WTC11 (cell line): ENCODE measurements at regions not wholly inside any gene's neighbourhood (a gene's known extent, or its start where the extent isn't known, plus 50 kb on each side); places are given as distances from the start of the nearest gene placed in this dataset.

ENCODE experiments used
- ATAC-seq: fragments of 200-7000 bp; cut with Tn5 transposase; 2 replicates; pipeline ENCODE4 v1.10.0; 2021; ENCODE audit warnings: mild to moderate bottlenecking, moderate library complexity
- CTCF ChIA-PET: fragments of 300-600 bp; sonication (Branson Sonifier 250); formaldehyde crosslinking; loops from one replicate; lab custom pipeline; 2021; ENCODE audit warnings: antibody characterized with exemption; lab: Charles Lee
- POLR2A ChIA-PET: fragments of 350-600 bp; sonication (Branson Sonifier 250); formaldehyde crosslinking; loops from one replicate; lab custom pipeline; 2021; ENCODE audit warnings: antibody characterized with exemption; lab: Charles Lee
- DNase-seq: peaks from one replicate; pipeline ENCODE4 v3.0.0; 2021; ENCODE audit warnings: low spot score
- H3K27ac Mint-ChIP-seq: 2 replicates; pipeline ENCODE4 v1.8.0; 2021; ENCODE audit warnings: mixed read lengths
- H3K27me3 Mint-ChIP-seq: 2 replicates; pipeline ENCODE4 v1.8.0; 2021; ENCODE audit warnings: low read depth, mild to moderate bottlenecking, moderate library complexity, mixed read lengths
- H3K36me3 Mint-ChIP-seq: 2 replicates; pipeline ENCODE4 v1.8.0; 2021; ENCODE audit warnings: mixed read lengths
- H3K4me1 Mint-ChIP-seq: 2 replicates; pipeline ENCODE4 v1.8.0; 2022; ENCODE audit warnings: mixed read lengths
- H3K4me3 Mint-ChIP-seq: 2 replicates; pipeline ENCODE4 v1.8.0; 2021; ENCODE audit warnings: mild to moderate bottlenecking, moderate library complexity, mixed read lengths
- H3K9me3 Mint-ChIP-seq: 2 replicates; pipeline ENCODE4 v1.8.0; 2021; ENCODE audit warnings: mixed read lengths
- FOXJ3 ChIP-seq: sonication (generic); formaldehyde crosslinking; IDR thresholded peaks from 2 replicates; pipeline ENCODE4 v1.9.0; 2021; ENCODE audit warnings: missing genetic modification reagents, mild to moderate bottlenecking, borderline replicate concordance
- GABPB1 ChIP-seq: sonication (generic); formaldehyde crosslinking; IDR thresholded peaks from 2 replicates; pipeline ENCODE4 v1.8.1; 2023; ENCODE audit warnings: mild to moderate bottlenecking, missing genetic modification reagents
- RELA ChIP-seq: sonication (generic); formaldehyde crosslinking; IDR thresholded peaks from 2 replicates; pipeline ENCODE4 v1.8.1; 2022; ENCODE audit warnings: missing genetic modification reagents, mild to moderate bottlenecking, borderline replicate concordance
- TCF7 ChIP-seq: sonication (generic); formaldehyde crosslinking; IDR thresholded peaks from 2 replicates; pipeline ENCODE4 v1.8.0; 2022; ENCODE audit warnings: mild to moderate bottlenecking, low read depth, missing genetic modification reagents, moderate library complexity
- ZNF263 ChIP-seq: sonication (generic); formaldehyde crosslinking; IDR thresholded peaks from 2 replicates; pipeline ENCODE4 v1.8.1; 2022; ENCODE audit warnings: low read depth, mild to moderate bottlenecking, moderate library complexity, missing genetic modification reagents
- ZNF416 ChIP-seq: fragments of 250-450 bp; sonication (Bioruptor Pico); IDR thresholded peaks from 2 replicates; pipeline ENCODE4 v1.9.0; 2021; ENCODE audit warnings: mild to moderate bottlenecking, inconsistent platforms
- TF ChIP-seq, protein P1 (sequence below): sonication (generic); formaldehyde crosslinking; IDR thresholded peaks from 2 replicates; pipeline ENCODE4 v1.8.0; 2022; ENCODE audit warnings: mild to moderate bottlenecking, missing genetic modification reagents
- TF ChIP-seq, protein P2 (sequence below): sonication (generic); formaldehyde crosslinking; IDR thresholded peaks from 2 replicates; pipeline ENCODE4 v1.8.1; 2022; ENCODE audit warnings: mild to moderate bottlenecking, moderate library complexity, missing genetic modification reagents
- TF ChIP-seq, protein P3 (sequence below): fragments of 250-450 bp; sonication (Bioruptor Pico); IDR thresholded peaks from 2 replicates; pipeline ENCODE4 v1.9.0; 2021; ENCODE audit warnings: mild to moderate bottlenecking
- TF ChIP-seq, protein P4 (sequence below): sonication (generic); formaldehyde crosslinking; IDR thresholded peaks from 2 replicates; pipeline ENCODE4 v1.8.0; 2022; ENCODE audit warnings: missing genetic modification reagents
- TF ChIP-seq, protein P5 (sequence below): sonication (generic); formaldehyde crosslinking; IDR thresholded peaks from 2 replicates; pipeline ENCODE4 v1.8.1; 2023; ENCODE audit warnings: mild to moderate bottlenecking, missing genetic modification reagents, borderline replicate concordance
- TF ChIP-seq, protein P6 (sequence below): fragments of 250-450 bp; sonication (Bioruptor Pico); IDR thresholded peaks from 2 replicates; pipeline ENCODE4 v1.9.0; 2021; ENCODE audit warnings: moderate library complexity, mild to moderate bottlenecking, inconsistent platforms, borderline replicate concordance
- TF ChIP-seq, protein P7 (sequence below): fragments of 250-450 bp; sonication (Bioruptor Pico); IDR thresholded peaks from 2 replicates; pipeline ENCODE4 v1.8.0; 2021; ENCODE audit warnings: mild to moderate bottlenecking
- TF ChIP-seq, protein P8 (sequence below): sonication (generic); formaldehyde crosslinking; IDR thresholded peaks from 2 replicates; pipeline ENCODE4 v1.8.0; 2023; ENCODE audit warnings: missing genetic modification reagents, mild to moderate bottlenecking, borderline replicate concordance

DNA sequence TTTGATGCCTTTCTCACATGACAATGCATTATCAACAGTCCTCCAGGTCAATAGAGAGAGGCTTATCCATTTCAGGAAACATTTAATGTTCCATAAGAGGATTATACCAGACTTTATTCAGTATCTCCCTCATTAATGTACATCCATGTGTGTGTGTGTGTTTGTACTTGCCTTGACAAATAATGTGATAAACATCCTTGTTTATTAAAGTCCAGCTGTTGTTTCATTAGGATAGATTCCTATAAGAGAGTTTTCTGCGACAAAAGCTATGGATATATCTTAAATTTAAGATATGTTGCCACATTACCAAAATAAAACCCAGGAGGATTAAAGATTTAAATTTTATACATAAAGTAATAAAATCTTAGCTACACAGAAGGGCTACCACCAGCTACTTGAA is 492.6 kb downstream of the TOX3 start (continued):
- TF ChIP-seq, protein P1, sequence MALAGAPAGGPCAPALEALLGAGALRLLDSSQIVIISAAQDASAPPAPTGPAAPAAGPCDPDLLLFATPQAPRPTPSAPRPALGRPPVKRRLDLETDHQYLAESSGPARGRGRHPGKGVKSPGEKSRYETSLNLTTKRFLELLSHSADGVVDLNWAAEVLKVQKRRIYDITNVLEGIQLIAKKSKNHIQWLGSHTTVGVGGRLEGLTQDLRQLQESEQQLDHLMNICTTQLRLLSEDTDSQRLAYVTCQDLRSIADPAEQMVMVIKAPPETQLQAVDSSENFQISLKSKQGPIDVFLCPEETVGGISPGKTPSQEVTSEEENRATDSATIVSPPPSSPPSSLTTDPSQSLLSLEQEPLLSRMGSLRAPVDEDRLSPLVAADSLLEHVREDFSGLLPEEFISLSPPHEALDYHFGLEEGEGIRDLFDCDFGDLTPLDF (CRISPR knock-in tag) = no peak

DNA sequence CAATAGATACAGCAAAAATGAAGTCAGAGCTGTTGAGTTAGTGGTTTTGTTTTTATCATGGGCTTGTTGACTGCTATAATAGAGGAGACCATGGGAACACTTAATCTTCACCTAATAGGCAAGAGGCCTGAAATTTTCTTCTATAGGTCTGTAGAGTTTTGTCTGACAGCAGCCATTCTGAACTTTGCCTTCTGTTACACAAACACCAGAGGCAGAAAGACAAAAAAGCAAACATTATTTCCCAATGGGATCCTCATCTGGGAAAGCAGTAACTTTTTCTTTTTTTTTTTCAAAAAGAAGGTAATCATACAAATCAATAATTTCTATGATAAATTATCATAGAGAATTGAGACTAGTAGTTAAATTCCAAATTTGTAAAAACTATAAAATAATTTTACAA is 494.1 kb downstream of the TOX3 start:
- H3K27me3 Mint-ChIP-seq = no peaks in the 10 kb centered on the region; the same call in 1 of the 2 replicates
- H3K36me3 Mint-ChIP-seq = no peaks in the 10 kb centered on the region
- H3K4me1 Mint-ChIP-seq = 0 out of 2 replicates have a peak, but pooled peaks cover 2% of the 10 kb centered on the region
- H3K27ac Mint-ChIP-seq = no peak overlapping the region
- DNase-seq (no peak), ATAC-seq (no peak)
- POLR2A ChIA-PET = no interaction called here
- H3K4me3 Mint-ChIP-seq = no peak overlapping the region
- CTCF ChIA-PET = no interaction called here
- H3K9me3 Mint-ChIP-seq = peaks cover 8% of the 10 kb centered on the region
- TF ChIP-seq FOXJ3 (CRISPR knock-in tag) (no peak), GABPB1 (CRISPR knock-in tag) (no peak), ZNF416 (CRISPR knock-in tag) (no peak), ZNF263 (CRISPR knock-in tag) (no peak), TCF7 (no peak), RELA (CRISPR knock-in tag) (no peak)
- TF ChIP-seq, protein P2, sequence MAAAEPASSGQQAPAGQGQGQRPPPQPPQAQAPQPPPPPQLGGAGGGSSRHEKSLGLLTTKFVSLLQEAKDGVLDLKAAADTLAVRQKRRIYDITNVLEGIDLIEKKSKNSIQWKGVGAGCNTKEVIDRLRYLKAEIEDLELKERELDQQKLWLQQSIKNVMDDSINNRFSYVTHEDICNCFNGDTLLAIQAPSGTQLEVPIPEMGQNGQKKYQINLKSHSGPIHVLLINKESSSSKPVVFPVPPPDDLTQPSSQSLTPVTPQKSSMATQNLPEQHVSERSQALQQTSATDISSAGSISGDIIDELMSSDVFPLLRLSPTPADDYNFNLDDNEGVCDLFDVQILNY (CRISPR knock-in tag) = no peak
- TF ChIP-seq, protein P3, sequence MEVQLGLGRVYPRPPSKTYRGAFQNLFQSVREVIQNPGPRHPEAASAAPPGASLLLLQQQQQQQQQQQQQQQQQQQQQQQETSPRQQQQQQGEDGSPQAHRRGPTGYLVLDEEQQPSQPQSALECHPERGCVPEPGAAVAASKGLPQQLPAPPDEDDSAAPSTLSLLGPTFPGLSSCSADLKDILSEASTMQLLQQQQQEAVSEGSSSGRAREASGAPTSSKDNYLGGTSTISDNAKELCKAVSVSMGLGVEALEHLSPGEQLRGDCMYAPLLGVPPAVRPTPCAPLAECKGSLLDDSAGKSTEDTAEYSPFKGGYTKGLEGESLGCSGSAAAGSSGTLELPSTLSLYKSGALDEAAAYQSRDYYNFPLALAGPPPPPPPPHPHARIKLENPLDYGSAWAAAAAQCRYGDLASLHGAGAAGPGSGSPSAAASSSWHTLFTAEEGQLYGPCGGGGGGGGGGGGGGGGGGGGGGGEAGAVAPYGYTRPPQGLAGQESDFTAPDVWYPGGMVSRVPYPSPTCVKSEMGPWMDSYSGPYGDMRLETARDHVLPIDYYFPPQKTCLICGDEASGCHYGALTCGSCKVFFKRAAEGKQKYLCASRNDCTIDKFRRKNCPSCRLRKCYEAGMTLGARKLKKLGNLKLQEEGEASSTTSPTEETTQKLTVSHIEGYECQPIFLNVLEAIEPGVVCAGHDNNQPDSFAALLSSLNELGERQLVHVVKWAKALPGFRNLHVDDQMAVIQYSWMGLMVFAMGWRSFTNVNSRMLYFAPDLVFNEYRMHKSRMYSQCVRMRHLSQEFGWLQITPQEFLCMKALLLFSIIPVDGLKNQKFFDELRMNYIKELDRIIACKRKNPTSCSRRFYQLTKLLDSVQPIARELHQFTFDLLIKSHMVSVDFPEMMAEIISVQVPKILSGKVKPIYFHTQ (CRISPR knock-in tag) = no peak
- TF ChIP-seq, protein P4, sequence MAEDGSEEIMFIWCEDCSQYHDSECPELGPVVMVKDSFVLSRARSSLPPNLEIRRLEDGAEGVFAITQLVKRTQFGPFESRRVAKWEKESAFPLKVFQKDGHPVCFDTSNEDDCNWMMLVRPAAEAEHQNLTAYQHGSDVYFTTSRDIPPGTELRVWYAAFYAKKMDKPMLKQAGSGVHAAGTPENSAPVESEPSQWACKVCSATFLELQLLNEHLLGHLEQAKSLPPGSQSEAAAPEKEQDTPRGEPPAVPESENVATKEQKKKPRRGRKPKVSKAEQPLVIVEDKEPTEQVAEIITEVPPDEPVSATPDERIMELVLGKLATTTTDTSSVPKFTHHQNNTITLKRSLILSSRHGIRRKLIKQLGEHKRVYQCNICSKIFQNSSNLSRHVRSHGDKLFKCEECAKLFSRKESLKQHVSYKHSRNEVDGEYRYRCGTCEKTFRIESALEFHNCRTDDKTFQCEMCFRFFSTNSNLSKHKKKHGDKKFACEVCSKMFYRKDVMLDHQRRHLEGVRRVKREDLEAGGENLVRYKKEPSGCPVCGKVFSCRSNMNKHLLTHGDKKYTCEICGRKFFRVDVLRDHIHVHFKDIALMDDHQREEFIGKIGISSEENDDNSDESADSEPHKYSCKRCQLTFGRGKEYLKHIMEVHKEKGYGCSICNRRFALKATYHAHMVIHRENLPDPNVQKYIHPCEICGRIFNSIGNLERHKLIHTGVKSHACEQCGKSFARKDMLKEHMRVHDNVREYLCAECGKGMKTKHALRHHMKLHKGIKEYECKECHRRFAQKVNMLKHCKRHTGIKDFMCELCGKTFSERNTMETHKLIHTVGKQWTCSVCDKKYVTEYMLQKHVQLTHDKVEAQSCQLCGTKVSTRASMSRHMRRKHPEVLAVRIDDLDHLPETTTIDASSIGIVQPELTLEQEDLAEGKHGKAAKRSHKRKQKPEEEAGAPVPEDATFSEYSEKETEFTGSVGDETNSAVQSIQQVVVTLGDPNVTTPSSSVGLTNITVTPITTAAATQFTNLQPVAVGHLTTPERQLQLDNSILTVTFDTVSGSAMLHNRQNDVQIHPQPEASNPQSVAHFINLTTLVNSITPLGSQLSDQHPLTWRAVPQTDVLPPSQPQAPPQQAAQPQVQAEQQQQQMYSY (CRISPR knock-in tag) = no peak
- TF ChIP-seq, protein P5, sequence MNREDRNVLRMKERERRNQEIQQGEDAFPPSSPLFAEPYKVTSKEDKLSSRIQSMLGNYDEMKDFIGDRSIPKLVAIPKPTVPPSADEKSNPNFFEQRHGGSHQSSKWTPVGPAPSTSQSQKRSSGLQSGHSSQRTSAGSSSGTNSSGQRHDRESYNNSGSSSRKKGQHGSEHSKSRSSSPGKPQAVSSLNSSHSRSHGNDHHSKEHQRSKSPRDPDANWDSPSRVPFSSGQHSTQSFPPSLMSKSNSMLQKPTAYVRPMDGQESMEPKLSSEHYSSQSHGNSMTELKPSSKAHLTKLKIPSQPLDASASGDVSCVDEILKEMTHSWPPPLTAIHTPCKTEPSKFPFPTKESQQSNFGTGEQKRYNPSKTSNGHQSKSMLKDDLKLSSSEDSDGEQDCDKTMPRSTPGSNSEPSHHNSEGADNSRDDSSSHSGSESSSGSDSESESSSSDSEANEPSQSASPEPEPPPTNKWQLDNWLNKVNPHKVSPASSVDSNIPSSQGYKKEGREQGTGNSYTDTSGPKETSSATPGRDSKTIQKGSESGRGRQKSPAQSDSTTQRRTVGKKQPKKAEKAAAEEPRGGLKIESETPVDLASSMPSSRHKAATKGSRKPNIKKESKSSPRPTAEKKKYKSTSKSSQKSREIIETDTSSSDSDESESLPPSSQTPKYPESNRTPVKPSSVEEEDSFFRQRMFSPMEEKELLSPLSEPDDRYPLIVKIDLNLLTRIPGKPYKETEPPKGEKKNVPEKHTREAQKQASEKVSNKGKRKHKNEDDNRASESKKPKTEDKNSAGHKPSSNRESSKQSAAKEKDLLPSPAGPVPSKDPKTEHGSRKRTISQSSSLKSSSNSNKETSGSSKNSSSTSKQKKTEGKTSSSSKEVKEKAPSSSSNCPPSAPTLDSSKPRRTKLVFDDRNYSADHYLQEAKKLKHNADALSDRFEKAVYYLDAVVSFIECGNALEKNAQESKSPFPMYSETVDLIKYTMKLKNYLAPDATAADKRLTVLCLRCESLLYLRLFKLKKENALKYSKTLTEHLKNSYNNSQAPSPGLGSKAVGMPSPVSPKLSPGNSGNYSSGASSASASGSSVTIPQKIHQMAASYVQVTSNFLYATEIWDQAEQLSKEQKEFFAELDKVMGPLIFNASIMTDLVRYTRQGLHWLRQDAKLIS = no peak
- TF ChIP-seq, protein P6, sequence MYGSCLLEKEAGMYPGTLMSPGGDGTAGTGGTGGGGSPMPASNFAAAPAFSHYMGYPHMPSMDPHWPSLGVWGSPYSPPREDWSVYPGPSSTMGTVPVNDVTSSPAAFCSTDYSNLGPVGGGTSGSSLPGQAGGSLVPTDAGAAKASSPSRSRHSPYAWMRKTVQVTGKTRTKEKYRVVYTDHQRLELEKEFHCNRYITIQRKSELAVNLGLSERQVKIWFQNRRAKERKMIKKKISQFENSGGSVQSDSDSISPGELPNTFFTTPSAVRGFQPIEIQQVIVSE (CRISPR knock-in tag) = no peak
- TF ChIP-seq, protein P7, sequence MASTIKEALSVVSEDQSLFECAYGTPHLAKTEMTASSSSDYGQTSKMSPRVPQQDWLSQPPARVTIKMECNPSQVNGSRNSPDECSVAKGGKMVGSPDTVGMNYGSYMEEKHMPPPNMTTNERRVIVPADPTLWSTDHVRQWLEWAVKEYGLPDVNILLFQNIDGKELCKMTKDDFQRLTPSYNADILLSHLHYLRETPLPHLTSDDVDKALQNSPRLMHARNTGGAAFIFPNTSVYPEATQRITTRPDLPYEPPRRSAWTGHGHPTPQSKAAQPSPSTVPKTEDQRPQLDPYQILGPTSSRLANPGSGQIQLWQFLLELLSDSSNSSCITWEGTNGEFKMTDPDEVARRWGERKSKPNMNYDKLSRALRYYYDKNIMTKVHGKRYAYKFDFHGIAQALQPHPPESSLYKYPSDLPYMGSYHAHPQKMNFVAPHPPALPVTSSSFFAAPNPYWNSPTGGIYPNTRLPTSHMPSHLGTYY (CRISPR knock-in tag) = no peak
- TF ChIP-seq, protein P8, sequence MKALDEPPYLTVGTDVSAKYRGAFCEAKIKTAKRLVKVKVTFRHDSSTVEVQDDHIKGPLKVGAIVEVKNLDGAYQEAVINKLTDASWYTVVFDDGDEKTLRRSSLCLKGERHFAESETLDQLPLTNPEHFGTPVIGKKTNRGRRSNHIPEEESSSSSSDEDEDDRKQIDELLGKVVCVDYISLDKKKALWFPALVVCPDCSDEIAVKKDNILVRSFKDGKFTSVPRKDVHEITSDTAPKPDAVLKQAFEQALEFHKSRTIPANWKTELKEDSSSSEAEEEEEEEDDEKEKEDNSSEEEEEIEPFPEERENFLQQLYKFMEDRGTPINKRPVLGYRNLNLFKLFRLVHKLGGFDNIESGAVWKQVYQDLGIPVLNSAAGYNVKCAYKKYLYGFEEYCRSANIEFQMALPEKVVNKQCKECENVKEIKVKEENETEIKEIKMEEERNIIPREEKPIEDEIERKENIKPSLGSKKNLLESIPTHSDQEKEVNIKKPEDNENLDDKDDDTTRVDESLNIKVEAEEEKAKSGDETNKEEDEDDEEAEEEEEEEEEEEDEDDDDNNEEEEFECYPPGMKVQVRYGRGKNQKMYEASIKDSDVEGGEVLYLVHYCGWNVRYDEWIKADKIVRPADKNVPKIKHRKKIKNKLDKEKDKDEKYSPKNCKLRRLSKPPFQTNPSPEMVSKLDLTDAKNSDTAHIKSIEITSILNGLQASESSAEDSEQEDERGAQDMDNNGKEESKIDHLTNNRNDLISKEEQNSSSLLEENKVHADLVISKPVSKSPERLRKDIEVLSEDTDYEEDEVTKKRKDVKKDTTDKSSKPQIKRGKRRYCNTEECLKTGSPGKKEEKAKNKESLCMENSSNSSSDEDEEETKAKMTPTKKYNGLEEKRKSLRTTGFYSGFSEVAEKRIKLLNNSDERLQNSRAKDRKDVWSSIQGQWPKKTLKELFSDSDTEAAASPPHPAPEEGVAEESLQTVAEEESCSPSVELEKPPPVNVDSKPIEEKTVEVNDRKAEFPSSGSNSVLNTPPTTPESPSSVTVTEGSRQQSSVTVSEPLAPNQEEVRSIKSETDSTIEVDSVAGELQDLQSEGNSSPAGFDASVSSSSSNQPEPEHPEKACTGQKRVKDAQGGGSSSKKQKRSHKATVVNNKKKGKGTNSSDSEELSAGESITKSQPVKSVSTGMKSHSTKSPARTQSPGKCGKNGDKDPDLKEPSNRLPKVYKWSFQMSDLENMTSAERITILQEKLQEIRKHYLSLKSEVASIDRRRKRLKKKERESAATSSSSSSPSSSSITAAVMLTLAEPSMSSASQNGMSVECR = no peak
